Sigmoid colon (tissue), 6 donors: ENCODE measurements at regions not wholly inside any gene's neighbourhood (a gene's known extent, or its start where the extent isn't known, plus 50 kb on each side); places are given as distances from the start of the nearest gene placed in this dataset.

Experiments
- DNase-seq: peaks from one replicate; pipeline ENCODE4 v3.0.0-alpha.2; 2019
- H3K27ac ChIP-seq, 4 donors: fragments of 200-600 bp; sonication (generic); one replicate each; pipeline ENCODE4 v1.5.1; 2016 to 2019; ENCODE audit warnings: mild to moderate bottlenecking in 1 of 4
- H3K27me3 ChIP-seq, 3 donors: fragments of 200-600 bp; sonication (generic); one replicate each; pipeline ENCODE4 v1.5.1; 2019; ENCODE audit warnings: mild to moderate bottlenecking in 1 of 3
- H3K36me3 ChIP-seq, 4 donors: fragments of 200-600 bp; sonication (generic); one replicate each; pipeline ENCODE4 v1.5.1; 2016 to 2019
- H3K4me1 ChIP-seq, 4 donors: fragments of 200-600 bp; sonication (generic); one replicate each; pipeline ENCODE4 v1.5.1; 2017 to 2019
- H3K4me3 ChIP-seq, 4 donors: fragments of 200-600 bp; sonication (generic); one replicate each; pipeline ENCODE4 v1.5.1; 2017 to 2019; ENCODE audit warnings: mild to moderate bottlenecking in 2 of 4, moderate library complexity in 1 of 4
- H3K9me3 ChIP-seq, 4 donors: fragments of 200-600 bp in 3 of 4; sonication (generic) in 3 of 4; one replicate each; pipeline versions ENCODE4 v1.5.1 to v1.6.1; 2013 to 2019
- CTCF ChIP-seq, 4 experiments: fragments of 450-650 bp in 3 of 4; fragments of 200-600 bp in 1 of 4; IDR thresholded peaks; one replicate each; pipeline ENCODE4 v1.5.1; 2016 to 2019; ENCODE audit warnings: antibody characterized with exemption in 4 of 4, mild to moderate bottlenecking in 3 of 4, moderate library complexity in 2 of 4
- EP300 ChIP-seq, 4 donors: sonication (generic); formaldehyde crosslinking; IDR thresholded peaks; one replicate each; pipeline ENCODE4 v1.6.1; 2017; ENCODE audit warnings: antibody characterized with exemption in 4 of 4
- POLR2A ChIP-seq, 2 donors: fragments of 450-650 bp; IDR thresholded peaks; one replicate each; pipeline ENCODE4 v1.6.1; 2016; ENCODE audit warnings: antibody characterized with exemption in 2 of 2, mild to moderate bottlenecking in 2 of 2, moderate library complexity in 2 of 2
- POLR2AphosphoS5 ChIP-seq, 4 donors: sonication (generic); formaldehyde crosslinking; IDR thresholded peaks; one replicate each; pipeline ENCODE4 v1.6.1; 2017; ENCODE audit warnings: antibody characterized with exemption in 4 of 4
- WGBS, 2 donors: extraction: QIAGEN DNeasy Blood & Tissue Kit; methylation state at CpG; one replicate each; pipeline ENCODE4 v1.1.7; 2013; 5-methylcytosine and 5-hydroxymethylcytosine counted together
- intact Hi-C: fragments of 100-400 bp; cut with DNase I; formaldehyde crosslinking; loops from one replicate; pipeline ENCODE4 v1.15.1; 2023
- donor health status: healthy with polysubstance abuse.
- donor health status: healthy.

DNA sequence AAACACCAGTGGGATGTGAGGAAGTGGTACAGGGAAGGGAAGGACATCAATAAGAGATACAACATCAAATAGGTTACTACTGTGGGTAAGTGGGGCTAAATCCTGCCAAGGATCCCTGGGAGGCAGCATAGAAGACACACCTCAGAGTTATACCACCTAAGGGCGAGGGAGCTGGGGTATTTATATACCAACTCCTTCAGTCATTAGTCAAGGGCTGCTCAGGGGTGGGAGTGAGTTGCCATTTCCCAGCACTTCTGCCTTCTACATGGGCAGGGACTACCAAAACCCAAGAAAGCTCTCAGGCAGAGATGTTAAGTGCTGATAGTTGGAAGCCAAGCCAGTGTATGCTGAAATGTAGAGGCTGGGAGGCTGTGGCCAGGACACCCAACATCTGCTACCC is 57.5 kb upstream of the MARCHF10 start:
- Histone ChIP-seq H3K27me3 (no peaks in the 10 kb centered on the region), H3K4me3 (no peak overlapping the region), H3K9me3 (no peaks in the 10 kb centered on the region), H3K4me1 (peaks cover 0 to 2% (median 0%) of the 10 kb centered on the region in 4 donors), H3K27ac (no peak overlapping the region), H3K36me3 (no peaks in the 10 kb centered on the region)
- intact Hi-C loops = loop anchor here (10.0 kb wide), 1 partner anchor 51 kb away; no protein-coding TSS in a partner anchor
- TF ChIP-seq POLR2A (IDR thresholded peaks at IDR 0.05) (no peak), EP300 (IDR thresholded peaks at IDR 0.05) (no peak), CTCF (IDR thresholded peaks at IDR 0.05) (no peak), POLR2AphosphoS5 (IDR thresholded peaks at IDR 0.05) (no peak)
- DNase-seq = no peak
- 73 to 79% methylated on average over 1 of the region's 1 CpG for WGBS, 2 donors

DNA sequence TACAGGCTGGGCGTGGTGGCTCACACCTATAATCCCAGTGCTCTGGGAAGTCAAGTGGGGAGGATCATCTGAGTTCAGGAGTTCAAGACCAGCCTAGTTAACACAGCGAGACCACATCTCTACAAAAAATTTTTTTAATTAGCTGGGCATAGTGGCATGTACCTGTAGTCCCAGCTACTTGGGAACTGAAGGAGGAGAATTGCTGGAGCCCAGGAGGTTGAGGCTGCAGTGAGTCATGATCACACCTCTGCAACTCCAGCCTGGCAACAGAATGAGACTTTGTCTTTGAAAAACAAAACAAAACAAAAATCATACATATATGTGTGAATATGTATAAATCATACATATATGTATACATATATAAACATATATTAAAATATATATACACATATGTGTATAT is 54.1 kb upstream of the MARCHF10 start:
- no peak for DNase-seq
- Histone ChIP-seq H3K9me3 (no peaks in the 10 kb centered on the region), H3K4me1 (no peaks in the 10 kb centered on the region), H3K36me3 (no peaks in the 10 kb centered on the region), H3K27ac (no peak overlapping the region), H3K4me3 (no peak overlapping the region), H3K27me3 (no peaks in the 10 kb centered on the region)
- no peak for TF ChIP-seq EP300 (IDR thresholded peaks at IDR 0.05)
- no peak for TF ChIP-seq POLR2A (IDR thresholded peaks at IDR 0.05)
- intact Hi-C loops = loop anchor here (10.0 kb wide), 1 partner anchor 47 kb away; no protein-coding TSS in a partner anchor
- WGBS, 2 donors = 83 to 92% methylated on average over 2 of the region's 2 CpGs

DNA sequence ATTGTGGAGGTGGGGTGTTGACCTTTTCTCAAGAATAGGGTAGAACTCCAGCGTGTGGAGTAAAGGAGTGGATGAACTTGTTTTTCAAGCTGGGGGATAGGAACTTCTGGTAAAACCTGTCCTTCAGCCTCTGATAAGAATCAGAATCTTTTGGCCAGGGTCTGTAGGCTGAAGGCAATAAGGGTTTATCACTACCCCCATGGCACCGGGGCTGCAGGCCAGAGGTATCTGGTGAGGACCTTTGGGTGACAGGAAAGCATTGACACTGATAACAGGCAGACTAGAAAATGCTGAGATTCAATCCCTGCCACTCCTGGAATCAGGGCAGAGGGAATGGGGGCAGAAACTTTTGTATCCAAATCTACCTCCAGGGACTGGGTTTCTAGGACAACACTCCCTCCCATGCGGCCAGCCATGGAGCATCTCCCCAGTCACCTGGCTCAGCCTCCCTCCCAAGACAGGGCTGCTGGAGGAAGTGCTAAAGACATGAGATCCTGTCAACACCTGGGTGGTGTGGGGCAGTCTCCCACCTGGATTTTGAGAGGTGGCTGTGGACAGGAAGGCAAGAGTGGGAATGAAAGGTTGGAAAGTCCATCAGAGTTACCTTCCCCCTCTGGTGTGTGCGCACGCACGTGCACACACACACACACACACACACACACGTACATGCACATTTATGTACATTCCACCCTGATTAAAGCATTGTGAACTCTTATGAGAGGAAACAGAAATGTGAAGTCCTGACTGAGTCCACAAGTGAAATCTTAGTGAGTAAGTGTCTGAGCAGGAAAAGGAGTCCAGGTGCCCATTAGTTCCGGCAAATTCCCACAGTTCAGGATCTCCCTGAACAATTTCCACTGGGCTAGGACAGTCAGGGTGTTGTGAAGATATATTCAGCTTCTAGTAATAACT is 53.1 kb upstream of the MARCHF10 start:
- no peak overlapping the region for H3K4me3 ChIP-seq
- no peak for TF ChIP-seq CTCF (IDR thresholded peaks at IDR 0.05)
- no peak for TF ChIP-seq EP300 (IDR thresholded peaks at IDR 0.05)
- TF ChIP-seq POLR2AphosphoS5 (IDR thresholded peaks at IDR 0.05) = no peak
- TF ChIP-seq POLR2A (IDR thresholded peaks at IDR 0.05) = no peak
- no peaks in the 10 kb centered on the region for H3K9me3 ChIP-seq
- no peak for DNase-seq
- H3K27me3 ChIP-seq = no peaks in the 10 kb centered on the region
- H3K36me3 ChIP-seq = no peaks in the 10 kb centered on the region
- 62 to 81% methylated on average over 8 of the region's 8 CpGs for WGBS, 2 donors
- intact Hi-C loops = loop anchor here (10.0 kb wide), 1 partner anchor 46 kb away; no protein-coding TSS in a partner anchor
- no peak overlapping the region for H3K27ac ChIP-seq
- no peaks in the 10 kb centered on the region for H3K4me1 ChIP-seq

DNA sequence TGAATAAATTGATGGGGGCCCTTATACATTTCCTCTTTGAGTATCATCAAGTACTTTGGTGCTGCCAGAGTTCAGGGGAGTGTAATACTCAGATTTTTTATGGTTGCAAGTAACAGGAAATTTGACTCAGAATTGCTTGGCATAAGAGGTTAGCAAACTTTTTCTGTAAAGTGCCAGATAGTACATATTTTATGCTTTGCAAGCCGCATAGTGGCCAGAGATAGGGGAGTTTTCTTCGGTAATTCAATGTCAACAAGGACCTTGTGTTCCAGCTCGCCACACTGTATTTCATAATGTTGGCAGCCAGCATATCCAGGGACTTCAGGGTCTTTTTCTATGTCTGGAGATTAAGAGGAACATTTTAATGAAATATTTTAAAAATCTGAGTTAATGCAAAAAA is 51.0 kb upstream of the MARCHF10 start:
- Histone ChIP-seq H3K36me3 (no peaks in the 10 kb centered on the region), H3K4me3 (no peak overlapping the region), H3K4me1 (no peaks in the 10 kb centered on the region), H3K27ac (no peak overlapping the region), H3K9me3 (no peaks in the 10 kb centered on the region), H3K27me3 (no peaks in the 10 kb centered on the region)
- intact Hi-C loops = no loop called here
- 86 to 92% methylated on average over 3 of the region's 3 CpGs for WGBS, 2 donors
- TF ChIP-seq CTCF (IDR thresholded peaks at IDR 0.05) (no peak), POLR2A (IDR thresholded peaks at IDR 0.05) (no peak), POLR2AphosphoS5 (IDR thresholded peaks at IDR 0.05) (no peak), EP300 (IDR thresholded peaks at IDR 0.05) (no peak)
- DNase-seq = no peak
